NOMO-1 (cell line): ENCODE measurements at regions not wholly inside any gene's neighbourhood (a gene's known extent, or its start where the extent isn't known, plus 50 kb on each side); places are given as distances from the start of the nearest gene placed in this dataset.

Experiments
- DNase-seq, 2 experiments: peaks; one replicate each; lab custom pipeline; 2025; ENCODE audit not compliant: unreplicated experiment in 2 of 2; lab: John Stamatoyannopoulos, UW

- DNase-seq = no peak
These were observed 890.0 kb upstream of the CDH8 start for GRCh38 chr16:62926121-62926801.

GRCh38 chr16:62921904-62922303 lies 885.7 kb upstream of the CDH8 start:
- DNase-seq = no peak

- no peak for DNase-seq
These were observed 877.7 kb upstream of the CDH8 start for GRCh38 chr16:62913924-62914323.

- no peak for DNase-seq
These were observed 877.1 kb upstream of the CDH8 start for GRCh38 chr16:62913333-62913732.

- DNase-seq = no peak
These were observed 873.4 kb upstream of the CDH8 start for GRCh38 chr16:62909597-62909996.

GRCh38 chr16:62907562-62907961 lies 871.3 kb upstream of the CDH8 start:
- no peak for DNase-seq

GRCh38 chr16:62903961-62904502 lies 867.8 kb upstream of the CDH8 start:
- DNase-seq = no peak

GRCh38 chr16:62899737-62900136 lies 863.5 kb upstream of the CDH8 start:
- DNase-seq = no peak

GRCh38 chr16:62889097-62889496 lies 852.9 kb upstream of the CDH8 start:
- DNase-seq = no peak

GRCh38 chr16:62883509-62883908 lies 847.3 kb upstream of the CDH8 start:
- DNase-seq = no peak

- DNase-seq = no peak
These were observed 846.4 kb upstream of the CDH8 start for GRCh38 chr16:62882552-62883221.

GRCh38 chr16:62876133-62876532 lies 839.9 kb upstream of the CDH8 start:
- no peak for DNase-seq

GRCh38 chr16:62872339-62872738 lies 836.1 kb upstream of the CDH8 start:
- DNase-seq = no peak

- no peak for DNase-seq
These were observed 834.3 kb upstream of the CDH8 start for GRCh38 chr16:62870554-62870953.

GRCh38 chr16:62869837-62870236 lies 833.6 kb upstream of the CDH8 start:
- DNase-seq = no peak

GRCh38 chr16:62863139-62863538 lies 826.9 kb upstream of the CDH8 start:
- no peak for DNase-seq

- DNase-seq = no peak
These were observed 817.6 kb upstream of the CDH8 start for GRCh38 chr16:62853887-62854286.

- DNase-seq = no peak
These were observed 810.3 kb upstream of the CDH8 start for GRCh38 chr16:62846399-62847057.

GRCh38 chr16:62832214-62832613 lies 796.0 kb upstream of the CDH8 start:
- DNase-seq = no peak

GRCh38 chr16:62831235-62831850 lies 795.1 kb upstream of the CDH8 start:
- no peak for DNase-seq

GRCh38 chr16:62829607-62830006 lies 793.4 kb upstream of the CDH8 start:
- DNase-seq = no peak
